ENCODE measurements at regions not wholly inside any gene's neighbourhood (a gene's known extent, or its start where the extent isn't known, plus 50 kb on each side); places are given as distances from the start of the nearest gene placed in this dataset.
"Not testable (repeated sequence)": the region's sequence is repeated elsewhere in the genome, so short reads cannot be mapped to it uniquely, and the experiment has no call there.

DNA sequence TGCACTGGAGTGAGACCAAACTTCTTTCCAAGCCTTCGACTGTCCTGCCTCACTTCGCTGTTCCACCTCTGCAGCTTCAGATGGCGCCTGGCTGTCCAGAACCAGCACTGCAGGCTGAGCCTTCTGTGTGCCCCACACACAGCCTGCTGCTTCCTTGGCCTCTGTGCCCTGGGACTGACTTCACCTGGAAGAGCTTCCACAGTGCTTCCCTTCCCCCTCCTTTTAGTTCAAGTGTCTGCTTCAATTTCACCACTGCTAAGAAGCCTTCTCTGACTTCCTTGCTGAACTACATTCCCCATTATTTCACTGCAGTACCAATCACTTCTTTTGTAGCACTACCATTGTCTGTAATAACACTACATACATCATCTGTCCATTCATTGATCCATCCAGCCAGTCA lies 315.1 kb upstream of the CHRNA7 start:
- H2AFZ ChIP-seq (ENCODE audit: low read length); H3K4me1 ChIP-seq (ENCODE audit: low read length); H3K79me2 ChIP-seq (ENCODE audit: low read length); H3K9ac ChIP-seq (ENCODE audit: low read length); H3K27me3 ChIP-seq (ENCODE audit: low read length); H3K9me2 ChIP-seq (replicated peaks; ENCODE audit: insufficient read depth, low read length); DNase-seq; H3K27ac ChIP-seq (ENCODE audit: low read length); H3K36me3 ChIP-seq (ENCODE audit: insufficient read depth, low read length); H4K20me1 ChIP-seq (ENCODE audit: insufficient read depth, low read depth, low read length); H3K4me3 ChIP-seq (ENCODE audit: low read length); H3K9me3 ChIP-seq (ENCODE audit: low read length); H3K4me2 ChIP-seq (ENCODE audit: low read depth, low read length, poor library complexity, severe bottlenecking): not testable (repeated sequence)

DNA sequence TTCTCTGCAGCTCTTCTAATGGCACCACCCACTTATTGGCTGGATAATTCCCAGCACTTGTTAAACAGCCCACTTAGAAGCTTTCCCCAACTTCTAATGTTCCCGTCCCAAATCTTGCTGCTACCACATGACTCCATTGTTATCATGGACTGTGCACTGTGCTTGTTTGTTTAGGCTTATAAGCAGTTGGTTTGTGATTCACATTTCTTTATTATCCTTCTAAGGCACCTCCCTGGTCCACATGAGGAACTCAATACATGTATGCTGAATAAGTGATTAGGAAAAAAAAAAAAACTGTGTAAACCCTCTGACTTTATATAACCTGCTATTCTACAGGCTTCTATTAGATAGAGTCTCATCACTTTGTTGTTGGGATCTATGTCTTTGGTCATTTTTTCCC lies 311.7 kb upstream of the CHRNA7 start:
- H3K27ac ChIP-seq (ENCODE audit: low read length); H3K9ac ChIP-seq (ENCODE audit: low read length); H2AFZ ChIP-seq (ENCODE audit: low read length); H3K4me1 ChIP-seq (ENCODE audit: low read length); H4K20me1 ChIP-seq (ENCODE audit: insufficient read depth, low read depth, low read length); H3K9me3 ChIP-seq (ENCODE audit: low read length); DNase-seq; H3K4me2 ChIP-seq (ENCODE audit: low read depth, low read length, poor library complexity, severe bottlenecking); H3K4me3 ChIP-seq (ENCODE audit: low read length); H3K27me3 ChIP-seq (ENCODE audit: low read length); H3K9me2 ChIP-seq (replicated peaks; ENCODE audit: insufficient read depth, low read length); H3K36me3 ChIP-seq (ENCODE audit: insufficient read depth, low read length); H3K79me2 ChIP-seq (ENCODE audit: low read length): not testable (repeated sequence)

DNA sequence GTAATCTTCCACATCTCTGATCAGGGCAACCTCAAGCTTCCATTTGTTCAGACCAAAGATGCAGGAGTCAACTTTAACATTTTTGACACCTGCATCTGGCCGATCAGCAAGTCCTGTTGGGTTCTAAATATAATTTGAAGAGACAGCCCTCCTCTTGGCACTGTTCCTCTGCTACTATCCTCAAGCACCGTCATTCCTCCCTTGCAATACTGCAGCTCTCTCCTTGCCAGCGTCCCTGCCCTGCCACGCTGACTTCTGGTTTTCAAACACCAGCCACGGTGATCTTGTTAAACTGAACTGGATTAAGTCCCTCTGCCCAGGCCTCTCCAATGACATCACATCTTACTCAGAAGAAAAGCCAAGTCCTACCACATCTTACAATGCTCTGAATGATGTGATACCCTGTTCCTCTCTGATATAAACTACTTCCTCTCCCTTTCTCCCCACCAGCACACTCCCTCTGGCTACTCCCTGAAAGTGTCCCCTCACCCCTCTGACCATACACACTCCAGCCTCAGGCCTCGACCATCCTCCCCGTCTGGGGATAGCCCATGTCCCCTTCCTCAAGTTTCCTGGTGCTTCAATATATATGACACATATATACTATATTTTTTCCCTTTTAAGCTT lies 310.8 kb upstream of the CHRNA7 start:
- not testable (repeated sequence) for H3K9me2 ChIP-seq (replicated peaks; ENCODE audit: insufficient read depth, low read length); DNase-seq; H3K4me3 ChIP-seq (ENCODE audit: low read length); H3K9me3 ChIP-seq (ENCODE audit: low read length); H3K27me3 ChIP-seq (ENCODE audit: low read length); H4K20me1 ChIP-seq (ENCODE audit: insufficient read depth, low read depth, low read length); H3K4me2 ChIP-seq (ENCODE audit: low read depth, low read length, poor library complexity, severe bottlenecking); H3K36me3 ChIP-seq (ENCODE audit: insufficient read depth, low read length); H3K27ac ChIP-seq (ENCODE audit: low read length); H3K79me2 ChIP-seq (ENCODE audit: low read length); H2AFZ ChIP-seq (ENCODE audit: low read length); H3K9ac ChIP-seq (ENCODE audit: low read length); H3K4me1 ChIP-seq (ENCODE audit: low read length)

DNA sequence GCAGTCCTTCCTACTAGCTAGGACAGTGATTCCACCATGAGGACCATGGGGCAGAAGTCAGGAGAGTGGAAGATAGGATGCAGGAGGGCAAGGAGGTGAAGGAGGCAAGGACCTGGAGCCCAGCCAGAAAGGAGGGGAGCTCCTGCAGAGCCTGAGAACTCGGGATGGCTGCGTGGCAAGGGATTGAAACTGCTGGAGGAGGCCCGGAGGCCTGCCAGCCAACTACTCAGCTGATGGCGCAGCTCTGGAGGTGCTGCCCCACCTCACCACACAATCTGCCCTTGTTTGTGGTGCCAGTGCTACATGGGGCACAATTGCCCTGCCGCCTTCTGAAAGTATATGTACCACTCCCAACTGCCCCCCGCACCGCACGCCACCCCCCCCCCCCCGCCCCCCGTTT lies 307.3 kb upstream of the CHRNA7 start:
- H3K27me3 ChIP-seq (ENCODE audit: low read length); H3K27ac ChIP-seq (ENCODE audit: low read length); H3K4me1 ChIP-seq (ENCODE audit: low read length); H3K36me3 ChIP-seq (ENCODE audit: insufficient read depth, low read length); H3K9me2 ChIP-seq (replicated peaks; ENCODE audit: insufficient read depth, low read length); H3K79me2 ChIP-seq (ENCODE audit: low read length); H3K9me3 ChIP-seq (ENCODE audit: low read length); H2AFZ ChIP-seq (ENCODE audit: low read length); H3K4me3 ChIP-seq (ENCODE audit: low read length); H4K20me1 ChIP-seq (ENCODE audit: insufficient read depth, low read depth, low read length); H3K4me2 ChIP-seq (ENCODE audit: low read depth, low read length, poor library complexity, severe bottlenecking); H3K9ac ChIP-seq (ENCODE audit: low read length); DNase-seq: not testable (repeated sequence)

DNA sequence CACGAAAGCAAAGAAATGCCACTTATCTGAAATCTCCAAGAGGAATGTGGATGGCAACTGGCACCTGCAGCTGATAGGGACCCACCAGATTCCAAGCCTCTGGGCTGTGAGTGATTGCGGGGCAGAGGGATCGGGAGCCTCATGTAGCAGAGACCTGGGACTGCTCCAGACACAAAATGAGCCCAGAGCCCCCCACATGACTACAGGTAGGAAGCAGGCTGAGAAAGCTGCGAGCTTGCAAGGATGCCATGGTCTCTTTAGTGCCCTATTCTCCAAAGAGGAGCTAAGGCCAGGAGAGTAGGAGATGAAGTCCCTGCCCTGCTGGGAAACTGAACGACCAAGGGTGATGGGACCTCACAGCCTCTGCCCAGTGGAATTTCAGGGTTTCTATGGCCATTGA lies 305.4 kb upstream of the CHRNA7 start:
- H3K9me3 ChIP-seq (ENCODE audit: low read length); H3K4me3 ChIP-seq (ENCODE audit: low read length); H3K27ac ChIP-seq (ENCODE audit: low read length); H3K36me3 ChIP-seq (ENCODE audit: insufficient read depth, low read length); H3K9me2 ChIP-seq (replicated peaks; ENCODE audit: insufficient read depth, low read length); H2AFZ ChIP-seq (ENCODE audit: low read length); H3K9ac ChIP-seq (ENCODE audit: low read length); H3K79me2 ChIP-seq (ENCODE audit: low read length); H3K4me1 ChIP-seq (ENCODE audit: low read length); H3K4me2 ChIP-seq (ENCODE audit: low read depth, low read length, poor library complexity, severe bottlenecking); DNase-seq; H4K20me1 ChIP-seq (ENCODE audit: insufficient read depth, low read depth, low read length); H3K27me3 ChIP-seq (ENCODE audit: low read length): not testable (repeated sequence)

DNA sequence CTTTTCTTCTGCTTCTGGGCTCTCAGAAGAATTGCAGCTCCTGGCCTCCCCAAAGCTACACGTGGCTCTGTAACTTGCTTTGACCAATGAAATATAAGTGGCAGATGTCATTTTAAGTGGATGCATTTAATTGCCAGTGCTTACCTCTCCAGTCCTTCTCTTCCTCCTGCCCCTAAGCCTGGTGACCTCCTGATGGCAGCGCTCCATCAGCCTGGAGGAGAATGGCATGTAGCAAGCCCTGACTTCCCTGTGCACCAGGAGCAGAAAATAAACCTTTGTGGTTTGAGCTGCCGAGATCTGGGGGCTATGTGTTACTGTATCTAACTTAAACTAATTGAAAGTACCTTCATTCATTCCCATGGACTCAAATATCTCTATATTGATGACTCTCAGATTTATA lies 304.7 kb upstream of the CHRNA7 start:
- not testable (repeated sequence) for H3K9me2 ChIP-seq (replicated peaks; ENCODE audit: insufficient read depth, low read length); H3K27me3 ChIP-seq (ENCODE audit: low read length); H3K9ac ChIP-seq (ENCODE audit: low read length); H2AFZ ChIP-seq (ENCODE audit: low read length); H3K4me3 ChIP-seq (ENCODE audit: low read length); H3K36me3 ChIP-seq (ENCODE audit: insufficient read depth, low read length); H3K4me2 ChIP-seq (ENCODE audit: low read depth, low read length, poor library complexity, severe bottlenecking); DNase-seq; H4K20me1 ChIP-seq (ENCODE audit: insufficient read depth, low read depth, low read length); H3K9me3 ChIP-seq (ENCODE audit: low read length); H3K27ac ChIP-seq (ENCODE audit: low read length); H3K4me1 ChIP-seq (ENCODE audit: low read length); H3K79me2 ChIP-seq (ENCODE audit: low read length)

DNA sequence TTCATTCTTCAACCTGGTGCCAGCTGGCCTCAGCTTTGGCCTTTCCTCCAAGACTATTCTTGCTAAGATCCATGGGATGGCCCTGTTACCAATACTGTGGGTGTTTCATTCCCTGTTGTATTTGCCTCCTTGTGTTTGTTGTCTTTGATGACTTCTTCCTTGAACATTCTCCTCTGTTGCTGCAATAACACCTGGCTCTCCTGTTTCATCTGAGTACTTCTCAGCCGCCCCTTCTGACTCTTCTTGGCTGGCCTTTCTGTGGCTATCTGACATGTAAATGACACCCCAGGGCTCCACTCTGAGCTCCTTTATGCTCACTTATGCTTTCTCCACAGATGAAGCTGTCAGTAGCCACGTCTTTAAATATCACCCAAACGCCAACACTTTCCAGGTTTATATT lies 302.7 kb upstream of the CHRNA7 start:
- no peak for DNase-seq
- no peaks in the 10 kb centered on the region for H4K20me1 ChIP-seq (ENCODE audit: insufficient read depth, low read depth, low read length)
- no peak overlapping the region for H3K4me3 ChIP-seq (ENCODE audit: low read length)
- no peaks in the 10 kb centered on the region for H3K36me3 ChIP-seq (ENCODE audit: insufficient read depth, low read length)
- H3K9me2 ChIP-seq (replicated peaks; ENCODE audit: insufficient read depth, low read length) = no peaks in the 10 kb centered on the region
- H3K27ac ChIP-seq (ENCODE audit: low read length) = no peak overlapping the region
- H3K4me2 ChIP-seq (ENCODE audit: low read depth, low read length, poor library complexity, severe bottlenecking) = no peak overlapping the region
- H2AFZ ChIP-seq (ENCODE audit: low read length) = no peak overlapping the region
- H3K9me3 ChIP-seq (ENCODE audit: low read length) = no peaks in the 10 kb centered on the region
- H3K9ac ChIP-seq (ENCODE audit: low read length) = no peak overlapping the region
- H3K27me3 ChIP-seq (ENCODE audit: low read length) = no peaks in the 10 kb centered on the region
- H3K79me2 ChIP-seq (ENCODE audit: low read length) = no peaks in the 10 kb centered on the region
- H3K4me1 ChIP-seq (ENCODE audit: low read length) = no peaks in the 10 kb centered on the region

DNA sequence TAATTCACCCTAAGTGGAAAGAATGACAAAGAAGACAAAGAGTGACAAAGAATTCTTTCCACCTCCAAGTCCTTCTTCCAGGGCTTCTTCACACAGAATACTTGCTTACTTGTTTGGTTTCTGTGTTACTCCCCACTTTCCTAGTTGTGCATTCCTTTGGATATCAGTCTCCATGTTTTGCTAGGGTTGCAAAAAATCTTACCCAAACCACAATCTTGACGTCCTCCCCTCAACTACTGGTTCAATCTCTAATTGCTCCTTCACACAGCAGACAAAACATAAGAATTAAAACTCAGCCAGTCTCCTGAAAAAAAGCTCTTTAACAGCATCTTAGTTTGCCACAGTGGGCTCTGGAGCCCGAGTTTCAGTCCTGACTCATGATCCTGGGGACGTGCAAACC lies 297.6 kb upstream of the CHRNA7 start:
- Histone ChIP-seq H3K4me1 (ENCODE audit: low read length) (no peaks in the 10 kb centered on the region), H3K4me2 (ENCODE audit: low read depth, low read length, poor library complexity, severe bottlenecking) (no peak overlapping the region), H3K9me2 (replicated peaks; ENCODE audit: insufficient read depth, low read length) (no peaks in the 10 kb centered on the region), H3K9ac (ENCODE audit: low read length) (no peak overlapping the region), H3K4me3 (ENCODE audit: low read length) (no peak overlapping the region), H3K36me3 (ENCODE audit: insufficient read depth, low read length) (no peaks in the 10 kb centered on the region), H4K20me1 (ENCODE audit: insufficient read depth, low read depth, low read length) (no peaks in the 10 kb centered on the region), H3K9me3 (ENCODE audit: low read length) (no peaks in the 10 kb centered on the region), H3K79me2 (ENCODE audit: low read length) (no peaks in the 10 kb centered on the region), H3K27ac (ENCODE audit: low read length) (no peak overlapping the region), H3K27me3 (ENCODE audit: low read length) (no peaks in the 10 kb centered on the region), H2AFZ (ENCODE audit: low read length) (no peak overlapping the region)
- DNase-seq = no peak

DNA sequence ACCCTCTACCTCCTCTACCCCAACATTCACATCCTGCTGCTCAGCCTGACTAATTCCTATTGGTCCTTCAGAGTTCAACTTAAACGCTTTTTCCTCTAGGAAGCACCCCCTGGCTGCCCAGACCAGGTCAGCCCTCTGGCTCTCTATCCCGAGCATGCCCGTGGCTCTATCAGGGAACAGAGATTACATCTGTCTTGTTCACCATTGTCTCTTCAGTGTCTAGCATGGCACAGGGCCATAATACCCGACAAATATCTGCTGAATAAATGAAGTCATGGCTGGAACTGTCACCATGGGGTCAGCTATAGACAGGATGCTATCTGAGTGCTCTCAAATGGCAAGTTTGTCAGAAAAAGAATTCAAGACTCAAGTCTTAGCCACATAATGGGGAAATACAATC lies 296.9 kb upstream of the CHRNA7 start:
- Histone ChIP-seq H3K27ac (ENCODE audit: low read length) (no peak overlapping the region), H3K9me2 (replicated peaks; ENCODE audit: insufficient read depth, low read length) (no peaks in the 10 kb centered on the region), H3K4me1 (ENCODE audit: low read length) (no peaks in the 10 kb centered on the region), H2AFZ (ENCODE audit: low read length) (no peak overlapping the region), H3K27me3 (ENCODE audit: low read length) (no peaks in the 10 kb centered on the region), H3K4me3 (ENCODE audit: low read length) (no peak overlapping the region), H3K9ac (ENCODE audit: low read length) (no peak overlapping the region), H3K9me3 (ENCODE audit: low read length) (no peaks in the 10 kb centered on the region), H4K20me1 (ENCODE audit: insufficient read depth, low read depth, low read length) (no peaks in the 10 kb centered on the region), H3K4me2 (ENCODE audit: low read depth, low read length, poor library complexity, severe bottlenecking) (no peak overlapping the region), H3K79me2 (ENCODE audit: low read length) (no peaks in the 10 kb centered on the region), H3K36me3 (ENCODE audit: insufficient read depth, low read length) (no peaks in the 10 kb centered on the region)
- DNase-seq = no peak
